ENCODE measurements at regions not wholly inside any gene's neighbourhood (a gene's known extent, or its start where the extent isn't known, plus 50 kb on each side); places are given as distances from the start of the nearest gene placed in this dataset.

DNA sequence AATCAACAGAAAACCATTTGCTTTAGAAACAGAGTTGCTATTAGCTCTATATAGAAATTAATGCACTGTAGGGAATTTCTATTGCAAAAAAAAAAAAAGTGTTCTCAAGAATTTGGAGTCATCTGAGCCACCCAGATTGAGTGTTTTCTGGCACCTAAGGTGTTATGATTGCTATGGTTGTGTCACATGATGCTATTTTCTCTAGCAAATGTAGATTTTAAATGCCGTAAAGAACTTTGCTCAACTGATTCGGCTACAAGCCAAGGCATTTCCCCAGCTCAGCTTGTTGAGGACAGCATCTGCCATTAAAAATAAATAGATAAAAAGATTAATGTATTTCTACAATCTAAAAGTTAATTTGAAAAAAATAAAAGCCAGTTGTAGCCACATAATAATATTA, 712.8 kb downstream of the FAT4 start:
- DNase-seq (no peak), ATAC-seq (no peak)
- intact Hi-C loops (cut with DNase I, micrococcal nuclease) = no loop called here

DNA sequence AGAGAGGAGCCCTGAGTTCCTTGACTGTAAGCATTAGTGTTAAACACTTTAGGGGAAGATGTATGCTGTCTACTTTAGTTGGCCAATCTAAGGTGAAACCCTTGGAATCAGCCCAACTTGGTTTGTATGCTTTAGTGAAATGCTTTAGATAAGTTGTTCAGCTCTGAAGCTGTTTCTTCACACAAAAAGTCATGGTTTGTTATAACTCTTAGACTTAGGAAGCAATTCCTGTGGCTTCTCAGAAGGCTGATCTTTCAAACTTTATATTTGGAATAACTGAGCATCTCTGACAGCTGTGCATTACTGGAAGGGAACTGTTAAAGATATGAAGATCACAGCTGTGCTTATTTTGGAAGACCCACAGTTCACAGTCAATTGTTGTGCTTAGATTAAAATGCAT, 714.1 kb downstream of the FAT4 start:
- ATAC-seq (no peak), DNase-seq (no peak)
- intact Hi-C loops (cut with DNase I, micrococcal nuclease) = no loop called here

DNA sequence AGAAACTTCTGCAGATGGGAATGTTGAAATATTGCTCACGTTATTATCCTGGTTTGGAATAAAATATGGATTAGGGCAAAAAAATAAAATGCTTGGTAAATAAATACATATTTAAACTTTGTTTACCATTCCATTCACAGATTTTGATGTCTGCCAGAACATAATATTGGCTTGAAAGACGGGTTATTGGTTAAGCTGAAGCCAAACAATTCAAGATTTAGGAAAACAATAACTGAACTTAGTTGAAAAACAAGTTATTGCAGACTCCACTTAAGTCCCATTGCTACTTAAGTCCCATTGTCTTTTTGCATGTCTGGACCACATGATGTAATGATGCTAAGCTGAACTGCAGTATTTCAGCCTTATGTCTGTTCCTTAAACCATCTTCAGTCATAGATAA, 722.5 kb downstream of the FAT4 start:
- no peak for ATAC-seq
- no peak for DNase-seq

DNA sequence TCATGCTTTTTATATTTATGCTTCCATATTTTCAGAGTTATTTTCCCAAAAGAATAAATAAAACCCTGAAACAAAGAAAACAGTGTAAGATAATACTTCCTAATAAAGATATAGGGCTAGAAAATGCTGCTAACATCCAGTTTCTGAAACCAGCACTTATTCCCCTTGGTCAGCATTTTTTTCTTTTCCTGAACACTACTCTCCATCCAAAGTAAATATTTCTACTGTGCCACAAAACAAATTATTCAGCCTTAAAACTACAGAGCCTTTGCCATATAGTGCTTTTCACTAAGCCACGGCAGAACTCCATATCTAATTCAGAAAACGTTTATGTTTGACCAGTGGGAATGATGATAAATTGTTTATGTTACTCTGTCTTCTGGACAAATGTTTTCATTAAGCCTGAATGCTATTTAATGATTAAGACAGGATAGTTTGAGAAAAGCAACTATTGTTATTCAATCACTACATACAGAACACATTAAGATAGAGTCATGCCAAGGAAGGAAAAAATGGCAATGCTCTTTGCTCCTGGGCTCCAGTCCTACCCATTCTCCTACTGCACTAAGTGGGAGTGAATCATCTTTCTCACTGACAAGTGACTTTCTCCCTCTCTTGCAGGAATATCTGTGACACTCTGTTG, 723.9 kb downstream of the FAT4 start:
- intact Hi-C loops (cut with DNase I, micrococcal nuclease) = no loop called here
- DNase-seq = no peak
- ATAC-seq = no peak

More for the DNA sequence above, 722.5 kb downstream of the FAT4 start:
- intact Hi-C loops (cut with DNase I, micrococcal nuclease) = no loop called here

DNA sequence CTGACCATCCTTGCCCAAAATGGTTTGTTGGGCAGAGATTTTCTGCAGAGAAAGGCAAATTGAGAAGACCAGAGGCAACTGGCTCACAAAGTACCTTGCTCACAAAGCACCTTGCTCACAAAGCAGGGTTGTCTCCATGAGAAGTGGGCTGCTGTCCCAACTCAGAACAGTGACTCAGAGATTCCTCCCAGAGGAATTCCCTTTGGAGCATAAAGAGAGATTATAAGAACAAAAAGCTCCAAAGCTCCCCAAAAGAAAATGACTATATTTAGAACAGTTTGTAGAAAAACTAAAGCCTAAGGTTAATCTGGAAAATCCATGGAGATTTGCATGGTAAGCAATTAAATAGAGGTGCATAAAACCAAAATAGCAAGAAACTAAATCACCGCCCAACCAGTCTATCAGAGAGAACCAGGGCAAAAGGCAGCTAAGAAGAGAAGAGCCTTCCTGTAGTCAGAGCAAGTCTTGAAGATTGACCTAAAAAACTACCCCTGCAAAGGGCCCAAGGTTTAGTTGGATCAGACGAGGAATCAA, 731.4 kb downstream of the FAT4 start:
- no peak for DNase-seq
- ATAC-seq = no peak
- intact Hi-C loops (cut with DNase I, micrococcal nuclease) = no loop called here

DNA sequence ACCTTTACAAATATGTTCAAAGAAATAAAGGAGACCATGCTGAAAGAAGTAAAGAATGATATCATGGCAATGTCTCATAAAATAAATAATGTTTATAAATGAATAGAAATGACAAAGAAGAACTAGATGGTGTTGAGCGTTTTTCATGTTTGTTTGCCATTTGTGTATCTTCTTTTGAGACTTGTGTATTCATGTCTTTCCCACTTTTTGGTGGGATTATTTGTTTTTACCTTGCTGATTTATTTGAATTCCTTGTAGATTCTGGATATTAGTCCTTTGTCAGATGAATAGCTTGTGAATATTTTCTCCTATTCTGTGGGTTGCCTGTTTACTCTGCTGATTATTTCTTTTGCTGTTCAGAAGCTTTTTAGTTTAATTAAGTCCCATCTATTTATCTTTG, 732.4 kb downstream of the FAT4 start:
- ATAC-seq (no peak), DNase-seq (no peak)
- intact Hi-C loops (cut with DNase I, micrococcal nuclease) = no loop called here

DNA sequence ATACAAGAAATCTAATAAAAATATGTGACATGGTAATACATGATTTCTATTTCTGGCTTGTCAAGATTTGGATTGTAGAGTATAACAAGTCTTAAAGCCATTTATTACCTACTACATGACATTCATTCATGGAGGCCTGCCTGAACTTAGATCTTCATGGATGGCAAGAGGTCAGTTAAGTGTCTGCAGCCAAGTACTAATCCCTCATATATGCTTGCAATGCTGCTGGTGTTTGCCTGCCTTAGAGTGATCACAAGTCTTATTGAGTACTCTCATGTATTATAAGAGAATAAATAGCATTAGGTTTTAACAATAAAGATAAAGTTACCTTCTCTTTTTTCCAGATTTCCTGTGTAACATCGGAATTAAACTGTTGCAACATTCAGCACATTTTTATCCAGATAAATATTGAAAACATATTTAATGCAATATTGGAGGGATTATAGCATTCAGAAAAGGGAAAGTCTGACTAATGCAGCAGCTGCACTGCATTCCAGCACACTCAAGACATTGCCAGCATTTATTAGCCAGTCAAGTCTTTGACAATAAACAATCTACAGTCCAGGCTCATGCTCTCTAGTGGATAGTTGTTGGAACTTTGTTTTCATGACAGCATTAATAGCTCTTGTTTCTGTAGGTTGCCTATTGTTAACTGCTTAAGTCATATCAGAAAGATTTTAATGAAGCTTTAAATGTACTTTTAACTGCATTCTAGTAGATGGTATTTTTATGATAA, 737.1 kb downstream of the FAT4 start:
- no peak for ATAC-seq
- intact Hi-C loops (cut with DNase I, micrococcal nuclease) = no loop called here
- no peak for DNase-seq

DNA sequence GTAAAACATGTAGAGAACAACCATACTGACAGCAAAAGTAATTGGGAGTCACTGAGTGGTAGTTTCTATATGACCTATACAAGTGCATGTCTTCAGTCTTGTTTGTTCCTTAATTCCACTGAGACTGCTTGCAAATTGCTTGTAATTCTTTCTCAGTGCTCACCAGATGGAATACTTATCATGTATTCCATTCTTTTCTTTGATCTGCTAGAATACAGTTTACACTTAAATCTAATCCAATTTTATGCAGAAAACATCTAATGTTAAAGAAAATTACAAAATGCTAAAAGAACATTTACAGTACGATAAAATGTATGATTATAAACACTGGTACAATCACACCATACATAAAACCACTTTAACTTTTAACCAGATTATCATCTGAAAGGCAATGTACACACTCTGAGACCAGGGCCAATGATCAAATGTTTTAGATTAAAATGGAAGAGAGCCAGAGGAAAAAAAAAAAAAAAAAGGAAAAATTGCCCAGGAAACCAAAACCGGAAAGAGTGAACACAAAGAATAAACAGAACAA, 741.4 kb downstream of the FAT4 start:
- ATAC-seq (no peak), DNase-seq (no peak)
- intact Hi-C loops (cut with DNase I, micrococcal nuclease) = no loop called here

DNA sequence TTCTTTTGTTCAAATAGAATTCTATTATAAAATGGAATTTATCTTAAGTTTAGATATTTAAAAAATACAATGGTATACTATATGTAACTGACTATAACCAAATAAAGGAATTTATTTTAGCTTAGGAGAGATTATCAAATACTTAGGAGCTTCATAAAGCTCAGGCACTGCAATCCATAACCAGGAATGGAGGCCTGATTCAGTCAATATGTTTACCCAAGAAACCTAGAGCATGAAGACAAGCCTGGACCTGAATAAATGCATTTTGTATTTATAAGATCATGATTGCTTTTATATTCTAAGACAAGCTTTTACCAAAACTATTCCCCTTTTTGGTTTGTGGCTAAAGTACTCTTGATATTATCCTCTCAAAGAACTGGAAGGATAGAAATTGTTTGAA, 742.6 kb downstream of the FAT4 start:
- ATAC-seq (no peak), DNase-seq (no peak)
- intact Hi-C loops (cut with DNase I, micrococcal nuclease) = no loop called here

DNA sequence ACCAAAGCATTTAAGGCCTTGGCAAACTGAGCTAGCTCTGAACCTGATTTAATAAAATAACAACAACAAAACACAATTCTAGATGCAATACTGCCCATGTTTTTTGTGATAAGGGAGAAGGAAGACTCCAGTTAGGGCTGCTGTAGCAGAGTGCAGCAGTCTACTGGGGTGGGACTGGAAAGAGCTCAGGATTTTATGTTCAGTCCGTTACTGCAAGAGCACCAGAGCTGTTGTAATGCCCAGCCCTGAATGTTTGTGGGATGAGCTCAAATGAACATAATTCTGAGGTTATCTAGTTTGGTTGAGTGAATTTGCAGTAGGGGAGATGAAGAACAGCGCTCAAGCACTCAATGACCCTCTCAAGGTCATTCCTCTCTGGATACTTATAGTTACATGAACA, 743.8 kb downstream of the FAT4 start:
- ATAC-seq (no peak), DNase-seq (no peak)
- intact Hi-C loops (cut with DNase I, micrococcal nuclease) = no loop called here

DNA sequence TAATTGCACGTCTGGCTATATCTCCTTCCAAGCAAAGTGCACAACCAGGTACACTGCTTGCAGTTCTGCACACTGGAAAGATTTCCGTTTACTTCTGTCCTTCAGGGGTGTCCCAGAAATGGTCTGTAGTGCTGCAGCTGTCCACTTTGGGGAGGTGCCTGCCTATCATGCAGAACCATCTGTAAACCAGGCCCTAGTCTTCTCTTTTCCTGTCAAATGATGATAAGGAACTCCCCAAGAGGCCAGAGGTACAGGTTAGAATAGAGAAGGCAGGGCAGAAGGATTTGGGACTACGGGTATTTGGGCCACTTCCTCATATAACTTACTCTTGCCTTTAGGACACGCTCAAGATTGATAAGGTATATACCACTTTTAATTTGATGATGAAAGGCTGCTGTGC, 746.9 kb downstream of the FAT4 start:
- DNase-seq = no peak
- ATAC-seq = no peak
- intact Hi-C loops (cut with DNase I, micrococcal nuclease) = no loop called here

DNA sequence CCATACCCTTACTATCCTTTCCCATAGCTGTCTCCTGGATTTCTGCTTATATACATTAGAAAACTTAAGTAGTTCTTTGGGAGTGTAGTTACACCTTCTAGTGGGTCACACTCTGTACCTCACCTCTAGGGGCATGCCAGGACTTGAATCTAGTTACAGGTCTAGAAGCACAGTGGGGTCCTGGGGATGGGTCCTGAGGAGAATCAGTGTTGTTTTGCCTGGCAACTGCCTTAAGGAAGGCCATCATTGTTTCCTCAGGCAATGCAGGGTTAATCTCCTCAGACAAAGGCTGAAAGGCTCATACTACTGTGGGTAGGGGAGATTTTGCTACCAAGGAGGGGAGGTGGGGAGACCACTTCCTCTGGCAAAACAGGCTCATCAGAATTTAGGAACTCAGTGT, 750.3 kb downstream of the FAT4 start:
- ATAC-seq = no peak
- intact Hi-C loops (cut with DNase I, micrococcal nuclease) = no loop called here
- DNase-seq = no peak

DNA sequence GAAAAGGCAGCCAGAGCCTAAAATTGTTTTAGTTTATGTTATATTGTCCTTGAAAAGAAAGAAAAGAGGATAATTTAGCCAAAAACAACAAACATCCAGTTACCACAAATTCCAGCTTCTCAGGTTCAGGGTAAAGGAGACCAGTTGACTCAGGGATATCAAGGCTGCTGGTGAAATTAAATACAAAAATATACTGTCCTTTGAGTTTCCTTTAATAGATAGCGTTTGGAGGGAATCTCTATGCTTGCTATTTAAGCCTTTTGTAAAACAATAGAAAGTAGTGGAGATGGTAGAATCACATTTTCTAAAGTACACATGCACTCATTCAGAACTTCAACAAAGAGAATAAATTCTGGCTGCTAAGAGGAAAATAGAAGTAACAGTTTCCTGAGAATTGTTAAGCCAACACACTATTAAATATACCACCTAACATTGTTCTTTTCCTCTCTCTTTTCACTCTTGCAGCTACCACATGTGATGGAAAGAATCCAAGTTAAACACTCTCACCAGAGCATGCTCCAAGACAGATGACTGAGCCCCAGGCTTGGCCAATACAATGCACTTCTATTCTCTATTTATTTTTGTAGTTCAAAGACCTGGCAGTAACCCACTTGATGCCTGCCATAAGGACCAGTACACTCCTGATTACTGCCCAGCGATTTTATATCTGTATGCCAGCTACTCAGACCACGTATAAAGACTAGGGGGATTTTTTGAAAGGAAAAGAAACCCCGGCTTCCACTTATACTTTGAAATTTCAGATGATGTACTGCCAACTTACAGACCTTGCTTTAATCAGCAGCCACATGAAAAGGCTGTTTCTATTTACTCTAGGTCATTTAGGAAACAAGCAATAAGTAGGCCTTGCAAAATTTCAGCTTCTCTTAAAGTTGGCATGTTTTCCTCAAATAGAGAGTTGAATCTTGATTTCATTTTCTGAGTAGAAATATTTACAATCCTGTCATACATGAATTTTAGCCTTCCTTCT, 756.9 kb downstream of the FAT4 start:
- DNase-seq = no peak
- intact Hi-C loops (cut with DNase I, micrococcal nuclease) = no loop called here
- no peak for ATAC-seq

DNA sequence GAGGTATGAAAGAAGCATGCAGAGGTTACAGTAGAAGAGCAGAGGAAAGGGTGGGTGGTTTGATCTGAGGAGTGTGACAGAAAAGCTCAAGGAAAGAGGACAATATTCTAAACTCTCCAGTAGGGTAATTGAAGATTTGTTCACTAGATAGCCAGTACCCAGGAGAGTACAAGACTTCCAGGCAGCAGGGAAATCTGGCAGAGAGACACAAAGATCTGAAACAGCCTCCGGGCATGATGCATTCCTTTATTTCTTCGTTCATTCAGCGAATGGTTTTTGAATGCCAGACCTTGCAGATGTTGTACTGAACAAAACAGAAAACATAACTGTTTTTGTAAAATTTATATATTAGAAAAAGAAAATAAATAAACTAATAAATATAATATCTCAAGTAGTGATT, 766.6 kb downstream of the FAT4 start:
- ATAC-seq (no peak), DNase-seq (no peak)
- intact Hi-C loops (cut with DNase I, micrococcal nuclease) = no loop called here

DNA sequence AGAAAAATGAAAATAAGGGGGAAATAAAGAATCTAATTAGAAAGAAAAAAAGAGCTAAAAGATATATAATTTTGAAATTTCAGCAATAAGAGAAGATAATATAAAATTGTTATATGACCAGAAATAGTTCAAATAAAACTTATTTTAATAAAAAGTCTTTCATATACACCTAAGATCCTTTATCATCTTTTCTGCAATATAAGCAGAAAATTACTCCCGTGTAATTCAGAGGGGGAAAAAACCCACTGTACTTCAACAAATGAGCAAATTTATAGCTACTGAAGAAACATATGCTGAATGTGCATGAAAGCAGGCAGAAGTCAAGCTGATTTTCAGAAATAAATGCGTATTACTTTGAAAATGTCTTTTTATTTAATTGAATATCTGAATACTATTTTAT, 771.3 kb downstream of the FAT4 start:
- ATAC-seq (no peak), DNase-seq (no peak)
- intact Hi-C loops (cut with DNase I, micrococcal nuclease) = no loop called here

DNA sequence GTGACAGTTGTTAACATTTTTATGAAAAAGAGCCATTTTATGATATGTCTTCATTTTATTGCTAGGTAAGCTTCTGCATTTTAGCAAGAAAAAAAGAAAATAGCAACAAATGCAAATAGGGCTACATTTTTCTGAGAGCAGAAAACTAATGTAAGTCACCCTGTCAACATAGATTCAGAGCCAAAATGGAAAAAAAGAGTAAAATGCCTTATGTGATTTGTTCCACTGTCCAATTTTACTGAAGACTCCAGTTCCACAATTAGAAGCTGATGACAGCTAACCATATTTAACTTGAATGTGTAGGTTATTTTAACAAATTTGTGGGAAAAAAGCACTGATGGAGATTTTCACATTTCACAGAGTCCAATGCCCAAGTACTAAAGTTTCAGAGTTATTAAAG, 772.3 kb downstream of the FAT4 start:
- intact Hi-C loops (cut with DNase I, micrococcal nuclease) = no loop called here
- ATAC-seq = no peak

DNA sequence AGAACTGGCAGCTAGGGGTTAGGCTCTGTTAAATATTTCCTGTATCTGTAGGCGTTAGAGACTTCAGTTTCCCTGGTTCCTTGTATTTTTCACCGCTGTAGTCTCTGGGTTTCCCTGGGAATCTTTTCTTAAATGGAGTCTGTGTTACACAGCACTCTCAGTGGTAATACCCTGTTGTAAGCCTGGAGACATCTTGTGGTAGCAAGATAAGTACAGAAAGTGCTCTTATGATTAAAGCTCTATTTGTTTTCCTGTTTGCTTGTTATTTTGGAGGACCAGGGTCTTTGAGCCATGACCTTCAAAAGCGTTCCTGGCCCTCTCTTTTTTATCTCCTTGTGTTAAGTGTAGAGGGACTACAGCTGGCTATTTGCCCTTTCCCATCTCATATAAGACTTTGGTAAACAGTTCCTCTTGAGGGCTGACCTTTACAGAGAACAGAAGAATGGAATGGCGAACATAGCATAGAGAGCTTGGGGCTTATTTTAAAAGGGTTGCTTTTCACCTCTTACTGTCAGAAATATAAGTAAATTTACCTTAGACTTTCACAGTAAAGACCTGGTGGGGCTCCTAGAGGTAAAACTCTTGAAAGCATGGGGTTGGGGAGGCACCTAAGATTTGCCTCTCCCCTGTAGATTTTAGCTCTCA, 782.5 kb downstream of the FAT4 start:
- intact Hi-C loops (cut with DNase I, micrococcal nuclease) = no loop called here
- no peak for ATAC-seq
- DNase-seq = no peak

More for the DNA sequence above, 772.3 kb downstream of the FAT4 start:
- DNase-seq = no peak

DNA sequence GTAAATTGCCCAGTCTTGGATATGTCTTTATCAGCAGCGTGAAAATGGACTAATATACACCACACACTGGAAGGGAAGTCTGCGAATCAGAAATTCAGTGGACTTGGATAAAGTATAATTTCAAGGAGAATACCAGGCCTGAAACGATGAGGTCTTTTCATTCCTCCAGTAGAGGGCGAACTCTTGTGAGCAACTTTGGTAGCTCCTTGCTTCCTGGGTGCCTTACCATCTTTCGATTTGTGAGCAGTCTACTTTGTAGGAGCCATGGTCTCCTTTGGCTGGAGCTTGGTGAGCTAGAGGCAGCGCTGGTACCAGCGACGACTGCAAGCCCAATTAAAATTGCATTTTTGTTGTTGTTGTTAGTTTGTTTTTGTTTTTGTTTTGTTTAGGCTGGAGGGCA, 791.9 kb downstream of the FAT4 start:
- intact Hi-C loops (cut with DNase I, micrococcal nuclease) = no loop called here
- no peak for ATAC-seq
- DNase-seq = no peak

DNA sequence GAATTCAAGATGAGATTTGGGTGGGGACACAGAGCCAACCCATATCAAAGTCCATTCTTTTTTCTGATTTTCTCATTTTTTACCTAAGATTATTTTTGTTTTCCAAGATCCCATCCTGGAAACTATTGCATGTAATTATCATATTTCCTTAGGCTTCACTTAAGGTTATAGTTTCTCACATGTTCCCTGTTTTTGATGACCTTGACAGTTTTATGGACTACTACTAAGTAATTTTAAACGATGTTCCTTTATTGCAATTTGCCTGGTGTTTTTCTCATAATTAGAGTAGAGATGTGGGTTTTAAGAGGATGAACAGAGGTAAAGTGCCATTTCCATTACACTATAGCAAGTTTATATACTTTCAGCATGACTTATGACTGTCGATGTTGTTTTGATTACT, 795.1 kb downstream of the FAT4 start:
- no peak for DNase-seq
- intact Hi-C loops (cut with DNase I, micrococcal nuclease) = no loop called here
- ATAC-seq = no peak
